OCI-LY7 (cell line): ENCODE measurements at regions not wholly inside any gene's neighbourhood (a gene's known extent, or its start where the extent isn't known, plus 50 kb on each side); places are given as distances from the start of the nearest gene placed in this dataset.

Source experiments
- EZH2phosphoT487 ChIP-seq: fragments of 200-600 bp; sonication (generic); IDR thresholded peaks from 2 replicates; pipeline ENCODE4 v1.6.1; 2018; ENCODE audit warnings: low read depth, borderline replicate concordance, mild to moderate bottlenecking, mixed run types, antibody characterized with exemption, low read length, moderate library complexity, mixed read lengths
- TF ChIP-seq, protein P1 (sequence below): fragments of 200-600 bp; sonication (generic); conservative IDR thresholded peaks from 2 replicates; pipeline ENCODE4 v1.5.1; 2014; ENCODE audit warnings: mild to moderate bottlenecking, antibody characterized with exemption, low read length, moderate library complexity, mixed read lengths

DNA sequence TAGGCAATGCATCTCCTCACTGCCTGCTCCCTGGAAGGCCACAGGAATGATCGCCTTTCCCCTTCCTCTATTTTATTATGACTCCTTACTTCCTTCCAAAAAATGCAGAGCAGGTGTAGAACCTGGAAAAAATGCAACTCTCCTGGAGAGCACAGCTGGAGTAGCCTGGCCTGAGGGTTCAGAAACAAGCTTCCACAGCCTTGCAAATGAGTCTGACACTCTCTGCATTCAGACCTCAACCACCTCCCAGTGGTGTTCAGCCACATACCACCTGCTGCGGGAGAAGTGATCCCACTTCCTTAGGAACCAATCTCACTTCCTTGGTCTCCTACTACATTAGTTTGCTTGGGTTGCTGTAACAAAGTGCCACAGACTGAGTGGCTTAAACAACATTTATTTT is 368.1 kb upstream of the NOCT start:
- TF ChIP-seq, protein P1, sequence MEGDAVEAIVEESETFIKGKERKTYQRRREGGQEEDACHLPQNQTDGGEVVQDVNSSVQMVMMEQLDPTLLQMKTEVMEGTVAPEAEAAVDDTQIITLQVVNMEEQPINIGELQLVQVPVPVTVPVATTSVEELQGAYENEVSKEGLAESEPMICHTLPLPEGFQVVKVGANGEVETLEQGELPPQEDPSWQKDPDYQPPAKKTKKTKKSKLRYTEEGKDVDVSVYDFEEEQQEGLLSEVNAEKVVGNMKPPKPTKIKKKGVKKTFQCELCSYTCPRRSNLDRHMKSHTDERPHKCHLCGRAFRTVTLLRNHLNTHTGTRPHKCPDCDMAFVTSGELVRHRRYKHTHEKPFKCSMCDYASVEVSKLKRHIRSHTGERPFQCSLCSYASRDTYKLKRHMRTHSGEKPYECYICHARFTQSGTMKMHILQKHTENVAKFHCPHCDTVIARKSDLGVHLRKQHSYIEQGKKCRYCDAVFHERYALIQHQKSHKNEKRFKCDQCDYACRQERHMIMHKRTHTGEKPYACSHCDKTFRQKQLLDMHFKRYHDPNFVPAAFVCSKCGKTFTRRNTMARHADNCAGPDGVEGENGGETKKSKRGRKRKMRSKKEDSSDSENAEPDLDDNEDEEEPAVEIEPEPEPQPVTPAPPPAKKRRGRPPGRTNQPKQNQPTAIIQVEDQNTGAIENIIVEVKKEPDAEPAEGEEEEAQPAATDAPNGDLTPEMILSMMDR: no peak
- TF ChIP-seq EZH2phosphoT487: no peak
